IMR-90 (cell line): ENCODE measurements at regions not wholly inside any gene's neighbourhood (a gene's known extent, or its start where the extent isn't known, plus 50 kb on each side); places are given as distances from the start of the nearest gene placed in this dataset.

Experiments
- ATAC-seq: fragments of 200-7000 bp; cut with Tn5 transposase; 2 replicates; pipeline ENCODE4 v1.9.1; 2020; ENCODE audit warnings: low read depth, mild to moderate bottlenecking, moderate library complexity
- BruUV-seq: library from RNA; stranded (reverse); fragments of 400-500 nt; replicated peaks from 2 replicates; lab custom pipeline; 2021; lab: Mats Ljungman, UMichigan
- CTCF ChIA-PET: fragments of 300-600 bp; formaldehyde crosslinking; extraction: SDS; loops from one replicate; lab custom pipeline; 2021; ENCODE audit warnings: antibody characterized with exemption; lab: Yijun Ruan, JAX
- POLR2A ChIA-PET: fragments of 300-600 bp; sonication (Branson Sonifier 250); formaldehyde crosslinking; loops from one replicate; lab custom pipeline; 2022; ENCODE audit warnings: antibody characterized with exemption; ENCODE audit not compliant: unreplicated experiment; lab: Charles Lee
- DNase-seq: peaks from one replicate; pipeline ENCODE4 v3.0.0; 2013
- H2AFZ ChIP-seq: replicated peaks from 2 replicates; pipeline ENCODE3; 2013; ENCODE audit warnings: low read length, mild to moderate bottlenecking; ENCODE audit not compliant: poor library complexity
- H2AK5ac ChIP-seq: 2 replicates; pipeline ENCODE4 v1.6.1; 2013; ENCODE audit warnings: low read depth, low read length, inconsistent platforms
- H2AK9ac ChIP-seq: replicated peaks from 2 replicates; pipeline ENCODE3; 2013; ENCODE audit warnings: mild to moderate bottlenecking, low read depth, low read length, moderate library complexity; ENCODE audit not compliant: poor library complexity
- H2BK120ac ChIP-seq: 2 replicates; pipeline ENCODE4 v1.6.1; 2013; ENCODE audit warnings: low read depth, low read length, inconsistent platforms
- H2BK15ac ChIP-seq: 3 replicates; pipeline ENCODE4 v1.6.1; 2013; ENCODE audit warnings: low read depth, low read length, inconsistent platforms
- H2BK20ac ChIP-seq: 2 replicates; pipeline ENCODE4 v1.6.1; 2013; ENCODE audit warnings: low read depth, mild to moderate bottlenecking, inconsistent platforms, low read length, moderate library complexity
- H2BK5ac ChIP-seq: 2 replicates; pipeline ENCODE4 v1.6.1; 2013; ENCODE audit warnings: mild to moderate bottlenecking, low read depth, low read length, inconsistent platforms; ENCODE audit not compliant: poor library complexity, severe bottlenecking
- H3K14ac ChIP-seq: replicated peaks from 2 replicates; pipeline ENCODE4 v1.6.1; 2013; ENCODE audit warnings: low read depth, low read length, inconsistent platforms
- H3K18ac ChIP-seq: 2 replicates; pipeline ENCODE4 v1.6.1; 2013; ENCODE audit warnings: low read depth, low read length, control low read depth
- H3K23ac ChIP-seq: 2 replicates; pipeline ENCODE4 v1.6.1; 2013; ENCODE audit warnings: low read depth, low read length, inconsistent platforms
- H3K27ac ChIP-seq: 2 replicates; pipeline ENCODE4 v1.5.1; 2013; ENCODE audit warnings: mild to moderate bottlenecking, control low read depth, low read length; ENCODE audit not compliant: insufficient read depth
- H3K27me3 ChIP-seq: 2 replicates; pipeline ENCODE4 v1.6.1; 2013; ENCODE audit warnings: low read length; ENCODE audit not compliant: control insufficient read depth, insufficient read depth
- H3K36me3 ChIP-seq: 2 replicates; pipeline ENCODE4 v1.6.1; 2013; ENCODE audit warnings: low read length, mixed read lengths; ENCODE audit not compliant: control insufficient read depth, insufficient read depth
- H3K4ac ChIP-seq: 2 replicates; pipeline ENCODE4 v1.6.1; 2013; ENCODE audit warnings: low read depth, low read length, inconsistent platforms
- H3K4me1 ChIP-seq: 2 replicates; pipeline ENCODE4 v1.6.1; 2013; ENCODE audit warnings: low read length, mixed read lengths; ENCODE audit not compliant: control insufficient read depth, insufficient read depth
- H3K4me2 ChIP-seq: 2 replicates; pipeline ENCODE4 v1.6.1; 2013; ENCODE audit warnings: low read depth, mild to moderate bottlenecking, control low read depth, low read length, moderate library complexity
- H3K4me3 ChIP-seq: 2 replicates; pipeline ENCODE4 v1.5.1; 2013; ENCODE audit warnings: low read depth, mild to moderate bottlenecking, control low read depth, low read length, moderate library complexity; ENCODE audit not compliant: insufficient read depth
- H3K56ac ChIP-seq: 2 replicates; pipeline ENCODE4 v1.6.1; 2013; ENCODE audit warnings: low read length, inconsistent platforms; ENCODE audit not compliant: insufficient read depth; ENCODE audit errors: extremely low read depth
- H3K79me1 ChIP-seq, 2 experiments: 2 replicates each; pipeline ENCODE4 v1.6.1; 2013; ENCODE audit warnings: low read length in 2 of 2, inconsistent platforms in 1 of 2, low read depth in 1 of 2
- H3K9ac ChIP-seq: 2 replicates; pipeline ENCODE4 v1.6.1; 2013; ENCODE audit warnings: low read depth, low read length, control low read depth
- H3K9me1 ChIP-seq: 2 replicates; pipeline ENCODE4 v1.6.1; 2013; ENCODE audit warnings: low read length, inconsistent platforms; ENCODE audit not compliant: insufficient read depth
- H3K9me3 ChIP-seq: 2 replicates; pipeline ENCODE4 v1.6.1; 2013; ENCODE audit warnings: low read length; ENCODE audit not compliant: control insufficient read depth, insufficient read depth
- H4K20me1 ChIP-seq: 2 replicates; pipeline ENCODE4 v1.6.1; 2013; ENCODE audit warnings: low read length, inconsistent platforms; ENCODE audit not compliant: insufficient read depth
- H4K5ac ChIP-seq: 2 replicates; pipeline ENCODE4 v1.6.1; 2013; ENCODE audit warnings: mild to moderate bottlenecking, low read depth, low read length, control low read depth
- H4K8ac ChIP-seq, 2 experiments: 2 replicates each; pipeline ENCODE4 v1.6.1; 2013; ENCODE audit warnings: low read depth in 2 of 2, low read length in 2 of 2, control low read depth in 1 of 2, inconsistent platforms in 1 of 2
- H4K91ac ChIP-seq: 2 replicates; pipeline ENCODE4 v1.6.1; 2013; ENCODE audit warnings: low read depth, low read length, inconsistent platforms; ENCODE audit not compliant: insufficient read depth
- BHLHE40 ChIP-seq: fragments of 150-350 bp; IDR thresholded peaks from 2 replicates; pipeline ENCODE4 v1.6.1; 2016; ENCODE audit warnings: mild to moderate bottlenecking, low read depth, low read length
- CHD1 ChIP-seq: IDR thresholded peaks from 2 replicates; pipeline ENCODE4 v1.6.1; 2012; ENCODE audit warnings: low read depth, low read length, improper control_type of control experiment
- FOS ChIP-seq: fragments of 150-350 bp; IDR thresholded peaks from 2 replicates; pipeline ENCODE4 v1.6.1; 2016; ENCODE audit warnings: low read depth, low read length
- MAFK ChIP-seq: IDR thresholded peaks from 2 replicates; pipeline ENCODE4 v1.6.1; 2012; ENCODE audit warnings: low read depth, low read length, improper control_type of control experiment
- MAZ ChIP-seq: IDR thresholded peaks from 2 replicates; pipeline ENCODE4 v1.6.1; 2012; ENCODE audit warnings: low read depth, mild to moderate bottlenecking, low read length, improper control_type of control experiment, moderate library complexity, borderline replicate concordance
- NFE2L2 ChIP-seq: fragments of 150-350 bp; IDR thresholded peaks from 2 replicates; pipeline ENCODE4 v1.6.1; 2016; ENCODE audit warnings: low read depth, mild to moderate bottlenecking, low read length
- RFX5 ChIP-seq: IDR thresholded peaks from 2 replicates; pipeline ENCODE4 v1.8.0; 2012; ENCODE audit warnings: low read depth, mild to moderate bottlenecking, low read length, moderate library complexity
- dilution Hi-C: fragments of 300-500 bp; cut with HindIII; formaldehyde crosslinking; loops from one replicate; pipeline ENCODE4 v1.14.3; 2018; ENCODE audit warnings: low sequenced_read_pairs; ENCODE audit not compliant: unreplicated experiment
- in situ Hi-C: fragments of 300-500 bp; cut with MboI; formaldehyde crosslinking; loops from 3 replicates; pipeline ENCODE4 v1.14.3; 2019; ENCODE audit warnings: low sequenced_read_pairs, inconsistent platforms, mixed read lengths
- intact Hi-C: fragments of 100-400 bp; cut with micrococcal nuclease; formaldehyde crosslinking; loops from 2 replicates; pipeline ENCODE4 v1.10.0; 2022
- TF ChIP-seq, protein P1 (sequence below): fragments of 150-350 bp; IDR thresholded peaks from 2 replicates; pipeline ENCODE4 v1.6.1; 2017; ENCODE audit warnings: mild to moderate bottlenecking, antibody characterized with exemption, low read length, low read depth

GRCh38 chr3:154602241-154602640, 172.3 kb upstream of the GPR149 start:
- no peak overlapping the region for H3K4me2 ChIP-seq
- no peak overlapping the region for H3K27ac ChIP-seq
- no peak overlapping the region for H2BK20ac ChIP-seq
- H4K20me1 ChIP-seq, result no peaks in the 10 kb centered on the region
- DNase-seq (no peak), ATAC-seq (no peak)
- ChIA-PET CTCF (no interaction called here), POLR2A (no interaction called here)
- H4K91ac ChIP-seq, result no peak overlapping the region
- H2BK5ac ChIP-seq, result no peak overlapping the region
- no peak overlapping the region for H4K5ac ChIP-seq
- H3K4ac ChIP-seq, result no peak overlapping the region
- H3K9ac ChIP-seq, result no peak overlapping the region
- H2AK5ac ChIP-seq, result no peak overlapping the region
- no peak overlapping the region for H3K18ac ChIP-seq
- no peak overlapping the region for H4K8ac ChIP-seq
- intact Hi-C loops, result no loop called here
- no peaks in the 10 kb centered on the region for H3K9me1 ChIP-seq
- BruUV-seq, result no TSS peak
- TF ChIP-seq MAZ, result no peak
- no peak for TF ChIP-seq RFX5
- TF ChIP-seq, protein P1, sequence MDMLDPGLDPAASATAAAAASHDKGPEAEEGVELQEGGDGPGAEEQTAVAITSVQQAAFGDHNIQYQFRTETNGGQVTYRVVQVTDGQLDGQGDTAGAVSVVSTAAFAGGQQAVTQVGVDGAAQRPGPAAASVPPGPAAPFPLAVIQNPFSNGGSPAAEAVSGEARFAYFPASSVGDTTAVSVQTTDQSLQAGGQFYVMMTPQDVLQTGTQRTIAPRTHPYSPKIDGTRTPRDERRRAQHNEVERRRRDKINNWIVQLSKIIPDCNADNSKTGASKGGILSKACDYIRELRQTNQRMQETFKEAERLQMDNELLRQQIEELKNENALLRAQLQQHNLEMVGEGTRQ, result no peak
- TF ChIP-seq FOS, result no peak
- no peak for TF ChIP-seq BHLHE40
- TF ChIP-seq MAFK, result no peak
- TF ChIP-seq CHD1, result no peak
- no peak for TF ChIP-seq NFE2L2
- H2AFZ ChIP-seq, result no peak overlapping the region
- H3K4me1 ChIP-seq, result no peaks in the 10 kb centered on the region
- no peak overlapping the region for H3K14ac ChIP-seq
- no peak overlapping the region for H2BK15ac ChIP-seq
- in situ Hi-C loops, result no loop called here
- no peak overlapping the region for H3K56ac ChIP-seq
- H3K9me3 ChIP-seq, result no peaks in the 10 kb centered on the region; the same call in 1 of the 2 replicates
- H3K79me1 ChIP-seq, result no peaks in the 10 kb centered on the region
- dilution Hi-C loops, result no loop called here
- H3K4me3 ChIP-seq, result no peak overlapping the region
- H2AK9ac ChIP-seq, result no peak overlapping the region
- no peaks in the 10 kb centered on the region for H3K36me3 ChIP-seq
- H3K27me3 ChIP-seq, result no peaks in the 10 kb centered on the region
- no peak overlapping the region for H2BK120ac ChIP-seq
- no peak overlapping the region for H3K23ac ChIP-seq
